Panc1 (cell line): ENCODE measurements at regions not wholly inside any gene's neighbourhood (a gene's known extent, or its start where the extent isn't known, plus 50 kb on each side); places are given as distances from the start of the nearest gene placed in this dataset.
"Not testable (repeated sequence)": the region's sequence is repeated elsewhere in the genome, so short reads cannot be mapped to it uniquely, and the experiment has no call there.

ENCODE experiments used
- ATAC-seq: fragments of 200-7000 bp; cut with Tn5 transposase; 2 replicates; pipeline ENCODE4 v1.9.1; 2020; ENCODE audit warnings: mild to moderate bottlenecking, moderate library complexity
- BruUV-seq: library from RNA; stranded (reverse); fragments of 400-500 nt; replicated peaks from 2 replicates; lab custom pipeline; 2021; lab: Mats Ljungman, UMichigan
- CTCF ChIA-PET: fragments of 300-600 bp; sonication (Branson Sonifier 250); formaldehyde crosslinking; loops from one replicate; lab custom pipeline; 2022; ENCODE audit warnings: antibody characterized with exemption; lab: Charles Lee
- POLR2A ChIA-PET: fragments of 300-600 bp; sonication (Branson Sonifier 250); formaldehyde crosslinking; loops from one replicate; lab custom pipeline; 2022; ENCODE audit warnings: antibody characterized with exemption; lab: Charles Lee
- DNase-seq: peaks from one replicate; pipeline ENCODE4 v3.0.0-alpha.2; 2010; ENCODE audit warnings: low read depth, low spot score
- H3K27ac ChIP-seq: 2 replicates; pipeline ENCODE4 v1.5.1; 2011; ENCODE audit warnings: mild to moderate bottlenecking, low read length, inconsistent platforms
- H3K27me3 ChIP-seq: fragments of 200-500 bp; sonication (Bioruptor generic); 2 replicates; pipeline ENCODE4 v1.6.0; 2014; ENCODE audit warnings: low read length, inconsistent platforms; ENCODE audit not compliant: control insufficient read depth, insufficient read depth
- H3K36me3 ChIP-seq: fragments of 200-500 bp; sonication (Bioruptor generic); 2 replicates; pipeline ENCODE4 v1.5.1; 2014; ENCODE audit warnings: inconsistent platforms, mild to moderate bottlenecking, low read length, moderate library complexity; ENCODE audit not compliant: control insufficient read depth, insufficient read depth
- H3K4me1 ChIP-seq: 2 replicates; pipeline ENCODE4 v1.5.1; 2011; ENCODE audit warnings: inconsistent platforms, mild to moderate bottlenecking, low read length, moderate library complexity; ENCODE audit not compliant: control insufficient read depth, insufficient read depth
- H3K4me3 ChIP-seq, 2 experiments: 2 replicates each; pipeline ENCODE4 v1.5.1; 2011 to 2012; ENCODE audit warnings: low read depth in 2 of 2, low read length in 2 of 2, mild to moderate bottlenecking in 2 of 2, inconsistent platforms in 1 of 2, moderate library complexity in 1 of 2
- H3K9me3 ChIP-seq: fragments of 200-500 bp; sonication (Bioruptor generic); 2 replicates; pipeline ENCODE4 v1.5.1; 2014; ENCODE audit warnings: low read depth, mild to moderate bottlenecking, inconsistent platforms, low read length, moderate library complexity; ENCODE audit not compliant: control insufficient read depth, insufficient read depth
- CTCF ChIP-seq: fragments of 450-650 bp; IDR thresholded peaks from 2 replicates; pipeline ENCODE4 v1.5.1; 2017; ENCODE audit warnings: mild to moderate bottlenecking
- POLR2AphosphoS5 ChIP-seq: IDR thresholded peaks from 2 replicates; pipeline ENCODE4 v1.6.1; 2012; ENCODE audit warnings: mild to moderate bottlenecking, low read depth, low read length, moderate library complexity
- REST ChIP-seq, 2 experiments: IDR thresholded peaks; 2 replicates each; pipeline ENCODE4 v1.6.1; 2011 to 2012; ENCODE audit warnings: low read depth in 2 of 2, control low read depth in 1 of 2, low read length in 1 of 2, mild to moderate bottlenecking in 1 of 2, moderate library complexity in 1 of 2; ENCODE audit not compliant: insufficient read depth in 1 of 2
- SIN3A ChIP-seq: IDR thresholded peaks from 2 replicates; pipeline ENCODE4 v1.6.1; 2012; ENCODE audit warnings: low read depth, mild to moderate bottlenecking, low read length, moderate library complexity, borderline replicate concordance; ENCODE audit not compliant: insufficient read depth
- TCF7L2 ChIP-seq: IDR thresholded peaks from 2 replicates; pipeline ENCODE4 v1.6.1; 2011; ENCODE audit warnings: mild to moderate bottlenecking, low read depth, low read length, inconsistent platforms
- in situ Hi-C: cut with HindIII; loops from 2 replicates; pipeline ENCODE4 v1.10.0; 2016; ENCODE audit warnings: low sequenced_read_pairs, low pct_unique_long_range_greater_than_20kb
- intact Hi-C: fragments of 100-400 bp; cut with micrococcal nuclease; formaldehyde crosslinking; loops from one replicate; pipeline ENCODE4 v1.10.0; 2022; ENCODE audit not compliant: unreplicated experiment

- DNase-seq, CTCF ChIA-PET: not testable (repeated sequence)
These were observed 494.2 kb upstream of the POM121L12 start for GRCh38 chr7:52541198-52541765.

GRCh38 chr7:52540041-52540440 is 495.4 kb upstream of the POM121L12 start:
- BruUV-seq: no TSS peak
- Histone ChIP-seq H3K4me3 (no peak overlapping the region), H3K4me1 (no peaks in the 10 kb centered on the region), H3K27ac (no peak overlapping the region), H3K36me3 (no peaks in the 10 kb centered on the region), H3K9me3 (no peaks in the 10 kb centered on the region), H3K27me3 (no peaks in the 10 kb centered on the region)
- DNase-seq: no peak
- TF ChIP-seq POLR2AphosphoS5 (no peak), TCF7L2 (no peak), SIN3A (no peak), CTCF (no peak), REST (IDR thresholded peaks at IDR 0.05; ENCODE audit: insufficient read depth in 1 of 2, low read depth in 2 of 2, low read length in 1 of 2) (no peak)
- ChIA-PET POLR2A (interaction anchor here (0.6 kb wide), 1 partner anchor 1615 kb away, joined by 3 read pairs; no protein-coding TSS in a partner anchor), CTCF (no interaction called here)
- in situ Hi-C loops (no loop called here), intact Hi-C loops (no loop called here)
- ATAC-seq: no peak

More at GRCh38 chr7:52541198-52541765, 494.2 kb upstream of the POM121L12 start:
- BruUV-seq, POLR2A ChIA-PET, H3K4me1 ChIP-seq, H3K36me3 ChIP-seq, H3K27me3 ChIP-seq, intact Hi-C loops, in situ Hi-C loops, H3K4me3 ChIP-seq, H3K9me3 ChIP-seq, ATAC-seq, H3K27ac ChIP-seq: not testable (repeated sequence)

- DNase-seq (no peak), ATAC-seq (no peak)
- no peaks in the 10 kb centered on the region for H3K36me3 ChIP-seq
- ChIA-PET CTCF (no interaction called here), POLR2A (interaction anchor here (0.6 kb wide), 1 partner anchor 1616 kb away, joined by 3 read pairs; no protein-coding TSS in a partner anchor)
- no TSS peak for BruUV-seq
- no peak overlapping the region for H3K27ac ChIP-seq
- H3K4me1 ChIP-seq: no peaks in the 10 kb centered on the region
- TF ChIP-seq CTCF: no peak
- no peak for TF ChIP-seq POLR2AphosphoS5
- TF ChIP-seq REST (IDR thresholded peaks at IDR 0.05; ENCODE audit: insufficient read depth in 1 of 2, low read depth in 2 of 2, low read length in 1 of 2): no peak
- TF ChIP-seq TCF7L2: no peak
- TF ChIP-seq SIN3A: no peak
- H3K27me3 ChIP-seq: no peaks in the 10 kb centered on the region
- no peaks in the 10 kb centered on the region; the same call in 1 of the 2 replicates for H3K9me3 ChIP-seq
- in situ Hi-C loops (no loop called here), intact Hi-C loops (no loop called here)
- H3K4me3 ChIP-seq: no peak overlapping the region
These were observed 496.0 kb upstream of the POM121L12 start for GRCh38 chr7:52539414-52539813.
